IMR-90 (cell line): ENCODE measurements at regions not wholly inside any gene's neighbourhood (a gene's known extent, or its start where the extent isn't known, plus 50 kb on each side); places are given as distances from the start of the nearest gene placed in this dataset.

Experiments
- ATAC-seq: fragments of 200-7000 bp; cut with Tn5 transposase; 2 replicates; pipeline ENCODE4 v1.9.1; 2020; ENCODE audit warnings: low read depth, mild to moderate bottlenecking, moderate library complexity
- BruUV-seq: library from RNA; stranded (reverse); fragments of 400-500 nt; replicated peaks from 2 replicates; lab custom pipeline; 2021; lab: Mats Ljungman, UMichigan
- CTCF ChIA-PET: fragments of 300-600 bp; formaldehyde crosslinking; extraction: SDS; loops from one replicate; lab custom pipeline; 2021; ENCODE audit warnings: antibody characterized with exemption; lab: Yijun Ruan, JAX
- POLR2A ChIA-PET: fragments of 300-600 bp; sonication (Branson Sonifier 250); formaldehyde crosslinking; loops from one replicate; lab custom pipeline; 2022; ENCODE audit warnings: antibody characterized with exemption; ENCODE audit not compliant: unreplicated experiment; lab: Charles Lee
- DNase-seq: peaks from one replicate; pipeline ENCODE4 v3.0.0; 2013
- H2AFZ ChIP-seq: replicated peaks from 2 replicates; pipeline ENCODE3; 2013; ENCODE audit warnings: low read length, mild to moderate bottlenecking; ENCODE audit not compliant: poor library complexity
- H2AK5ac ChIP-seq: 2 replicates; pipeline ENCODE4 v1.6.1; 2013; ENCODE audit warnings: low read depth, low read length, inconsistent platforms
- H2AK9ac ChIP-seq: replicated peaks from 2 replicates; pipeline ENCODE3; 2013; ENCODE audit warnings: mild to moderate bottlenecking, low read depth, low read length, moderate library complexity; ENCODE audit not compliant: poor library complexity
- H2BK120ac ChIP-seq: 2 replicates; pipeline ENCODE4 v1.6.1; 2013; ENCODE audit warnings: low read depth, low read length, inconsistent platforms
- H2BK15ac ChIP-seq: 3 replicates; pipeline ENCODE4 v1.6.1; 2013; ENCODE audit warnings: low read depth, low read length, inconsistent platforms
- H2BK20ac ChIP-seq: 2 replicates; pipeline ENCODE4 v1.6.1; 2013; ENCODE audit warnings: low read depth, mild to moderate bottlenecking, inconsistent platforms, low read length, moderate library complexity
- H2BK5ac ChIP-seq: 2 replicates; pipeline ENCODE4 v1.6.1; 2013; ENCODE audit warnings: mild to moderate bottlenecking, low read depth, low read length, inconsistent platforms; ENCODE audit not compliant: poor library complexity, severe bottlenecking
- H3K14ac ChIP-seq: replicated peaks from 2 replicates; pipeline ENCODE4 v1.6.1; 2013; ENCODE audit warnings: low read depth, low read length, inconsistent platforms
- H3K18ac ChIP-seq: 2 replicates; pipeline ENCODE4 v1.6.1; 2013; ENCODE audit warnings: low read depth, low read length, control low read depth
- H3K23ac ChIP-seq: 2 replicates; pipeline ENCODE4 v1.6.1; 2013; ENCODE audit warnings: low read depth, low read length, inconsistent platforms
- H3K27ac ChIP-seq: 2 replicates; pipeline ENCODE4 v1.5.1; 2013; ENCODE audit warnings: mild to moderate bottlenecking, control low read depth, low read length; ENCODE audit not compliant: insufficient read depth
- H3K27me3 ChIP-seq: 2 replicates; pipeline ENCODE4 v1.6.1; 2013; ENCODE audit warnings: low read length; ENCODE audit not compliant: control insufficient read depth, insufficient read depth
- H3K36me3 ChIP-seq: 2 replicates; pipeline ENCODE4 v1.6.1; 2013; ENCODE audit warnings: low read length, mixed read lengths; ENCODE audit not compliant: control insufficient read depth, insufficient read depth
- H3K4ac ChIP-seq: 2 replicates; pipeline ENCODE4 v1.6.1; 2013; ENCODE audit warnings: low read depth, low read length, inconsistent platforms
- H3K4me1 ChIP-seq: 2 replicates; pipeline ENCODE4 v1.6.1; 2013; ENCODE audit warnings: low read length, mixed read lengths; ENCODE audit not compliant: control insufficient read depth, insufficient read depth
- H3K4me2 ChIP-seq: 2 replicates; pipeline ENCODE4 v1.6.1; 2013; ENCODE audit warnings: low read depth, mild to moderate bottlenecking, control low read depth, low read length, moderate library complexity
- H3K4me3 ChIP-seq: 2 replicates; pipeline ENCODE4 v1.5.1; 2013; ENCODE audit warnings: low read depth, mild to moderate bottlenecking, control low read depth, low read length, moderate library complexity; ENCODE audit not compliant: insufficient read depth
- H3K56ac ChIP-seq: 2 replicates; pipeline ENCODE4 v1.6.1; 2013; ENCODE audit warnings: low read length, inconsistent platforms; ENCODE audit not compliant: insufficient read depth; ENCODE audit errors: extremely low read depth
- H3K79me1 ChIP-seq, 2 experiments: 2 replicates each; pipeline ENCODE4 v1.6.1; 2013; ENCODE audit warnings: low read length in 2 of 2, inconsistent platforms in 1 of 2, low read depth in 1 of 2
- H3K9ac ChIP-seq: 2 replicates; pipeline ENCODE4 v1.6.1; 2013; ENCODE audit warnings: low read depth, low read length, control low read depth
- H3K9me1 ChIP-seq: 2 replicates; pipeline ENCODE4 v1.6.1; 2013; ENCODE audit warnings: low read length, inconsistent platforms; ENCODE audit not compliant: insufficient read depth
- H3K9me3 ChIP-seq: 2 replicates; pipeline ENCODE4 v1.6.1; 2013; ENCODE audit warnings: low read length; ENCODE audit not compliant: control insufficient read depth, insufficient read depth
- H4K20me1 ChIP-seq: 2 replicates; pipeline ENCODE4 v1.6.1; 2013; ENCODE audit warnings: low read length, inconsistent platforms; ENCODE audit not compliant: insufficient read depth
- H4K5ac ChIP-seq: 2 replicates; pipeline ENCODE4 v1.6.1; 2013; ENCODE audit warnings: mild to moderate bottlenecking, low read depth, low read length, control low read depth
- H4K8ac ChIP-seq, 2 experiments: 2 replicates each; pipeline ENCODE4 v1.6.1; 2013; ENCODE audit warnings: low read depth in 2 of 2, low read length in 2 of 2, control low read depth in 1 of 2, inconsistent platforms in 1 of 2
- H4K91ac ChIP-seq: 2 replicates; pipeline ENCODE4 v1.6.1; 2013; ENCODE audit warnings: low read depth, low read length, inconsistent platforms; ENCODE audit not compliant: insufficient read depth
- BHLHE40 ChIP-seq: fragments of 150-350 bp; IDR thresholded peaks from 2 replicates; pipeline ENCODE4 v1.6.1; 2016; ENCODE audit warnings: mild to moderate bottlenecking, low read depth, low read length
- CEBPB ChIP-seq: IDR thresholded peaks from 2 replicates; pipeline ENCODE4 v1.6.1; 2012; ENCODE audit warnings: low read depth, low read length, improper control_type of control experiment
- CHD1 ChIP-seq: IDR thresholded peaks from 2 replicates; pipeline ENCODE4 v1.6.1; 2012; ENCODE audit warnings: low read depth, low read length, improper control_type of control experiment
- CTCF ChIP-seq: conservative IDR thresholded peaks from 2 replicates; pipeline ENCODE4 v1.5.1; 2012; ENCODE audit warnings: mild to moderate bottlenecking, low read depth, low read length, improper control_type of control experiment
- ELK1 ChIP-seq: fragments of 150-350 bp; IDR thresholded peaks from 2 replicates; pipeline ENCODE4 v1.6.1; 2016; ENCODE audit warnings: low read depth, mild to moderate bottlenecking, low read length, moderate library complexity, borderline replicate concordance
- FOS ChIP-seq: fragments of 150-350 bp; IDR thresholded peaks from 2 replicates; pipeline ENCODE4 v1.6.1; 2016; ENCODE audit warnings: low read depth, low read length
- MAFK ChIP-seq: IDR thresholded peaks from 2 replicates; pipeline ENCODE4 v1.6.1; 2012; ENCODE audit warnings: low read depth, low read length, improper control_type of control experiment
- MAZ ChIP-seq: IDR thresholded peaks from 2 replicates; pipeline ENCODE4 v1.6.1; 2012; ENCODE audit warnings: low read depth, mild to moderate bottlenecking, low read length, improper control_type of control experiment, moderate library complexity, borderline replicate concordance
- MXI1 ChIP-seq: IDR thresholded peaks from 2 replicates; pipeline ENCODE4 v1.6.1; 2012; ENCODE audit warnings: low read depth, mild to moderate bottlenecking, low read length, moderate library complexity, borderline replicate concordance
- NFE2L2 ChIP-seq: fragments of 150-350 bp; IDR thresholded peaks from 2 replicates; pipeline ENCODE4 v1.6.1; 2016; ENCODE audit warnings: low read depth, mild to moderate bottlenecking, low read length
- POLR2A ChIP-seq: IDR thresholded peaks from 2 replicates; pipeline ENCODE4 v1.6.1; 2012; ENCODE audit warnings: mild to moderate bottlenecking, low read depth, low read length
- RAD21 ChIP-seq: IDR thresholded peaks from 2 replicates; pipeline ENCODE4 v1.6.1; 2012; ENCODE audit warnings: low read length, improper control_type of control experiment
- RCOR1 ChIP-seq: IDR thresholded peaks from 2 replicates; pipeline ENCODE4 v1.6.1; 2012; ENCODE audit warnings: mild to moderate bottlenecking, low read length, improper control_type of control experiment; ENCODE audit not compliant: insufficient replicate concordance
- RFX5 ChIP-seq: IDR thresholded peaks from 2 replicates; pipeline ENCODE4 v1.8.0; 2012; ENCODE audit warnings: low read depth, mild to moderate bottlenecking, low read length, moderate library complexity
- SMC3 ChIP-seq: fragments of 150-350 bp; IDR thresholded peaks from 2 replicates; pipeline ENCODE4 v1.6.1; 2016; ENCODE audit warnings: low read depth, mild to moderate bottlenecking, antibody characterized with exemption, low read length, moderate library complexity
- USF2 ChIP-seq: fragments of 150-350 bp; IDR thresholded peaks from 2 replicates; pipeline ENCODE4 v1.6.1; 2017; ENCODE audit warnings: mild to moderate bottlenecking, antibody characterized with exemption, low read length, low read depth
- WGBS, 2 experiments: methylation state at CpG; one replicate each; pipeline versions ENCODE4 v1.1.5 to v1.1.7; 2013; ENCODE audit warnings: missing lambda C conversion rate in 2 of 2; ENCODE audit not compliant: insufficient read length in 1 of 2; ENCODE audit errors: extremely low coverage in 2 of 2; 5-methylcytosine and 5-hydroxymethylcytosine counted together
- dilution Hi-C: fragments of 300-500 bp; cut with HindIII; formaldehyde crosslinking; loops from one replicate; pipeline ENCODE4 v1.14.3; 2018; ENCODE audit warnings: low sequenced_read_pairs; ENCODE audit not compliant: unreplicated experiment
- in situ Hi-C: fragments of 300-500 bp; cut with MboI; formaldehyde crosslinking; loops from 3 replicates; pipeline ENCODE4 v1.14.3; 2019; ENCODE audit warnings: low sequenced_read_pairs, inconsistent platforms, mixed read lengths
- intact Hi-C: fragments of 100-400 bp; cut with micrococcal nuclease; formaldehyde crosslinking; loops from 2 replicates; pipeline ENCODE4 v1.10.0; 2022

- Histone ChIP-seq H3K9me3 (peaks cover 4% of the 10 kb centered on the region; the same call in 1 of the 2 replicates), H3K23ac (no peak overlapping the region), H3K36me3 (no peaks in the 10 kb centered on the region), H3K27me3 (no peaks in the 10 kb centered on the region), H3K4me1 (no peaks in the 10 kb centered on the region), H3K9ac (no peak overlapping the region), H2BK5ac (no peak overlapping the region), H2AFZ (no peak overlapping the region), H3K4me2 (no peak overlapping the region), H3K56ac (no peak overlapping the region), H4K20me1 (no peaks in the 10 kb centered on the region), H4K8ac (no peak overlapping the region), H2AK5ac (no peak overlapping the region), H2BK15ac (no peak overlapping the region), H4K91ac (no peak overlapping the region), H2BK120ac (no peak overlapping the region), H2BK20ac (no peak overlapping the region), H3K18ac (no peak overlapping the region), H3K4ac (no peak overlapping the region), H3K4me3 (no peak overlapping the region), H3K14ac (no peak overlapping the region), H3K27ac (no peak overlapping the region), H3K9me1 (no peaks in the 10 kb centered on the region), H4K5ac (no peak overlapping the region), H3K79me1 (no peaks in the 10 kb centered on the region), H2AK9ac (no peak overlapping the region)
- POLR2A ChIA-PET: no interaction called here
- no peak for DNase-seq
- dilution Hi-C loops (no loop called here), intact Hi-C loops (no loop called here), in situ Hi-C loops (no loop called here)
- CTCF ChIA-PET: interaction anchor here (0.8 kb wide), 1 partner anchor 12 kb away, joined by 3 read pairs; no protein-coding TSS in a partner anchor
- no peak for ATAC-seq
- no TSS peak for BruUV-seq
- no CpG with 5 or more reads among the region's 2 CpGs for WGBS, 2 experiments
- TF ChIP-seq NFE2L2 (no peak), RAD21 (no peak), ELK1 (no peak), SMC3 (no peak), RCOR1 (no peak), MAFK (no peak), FOS (no peak), CTCF (no peak), BHLHE40 (no peak), POLR2A (no peak), USF2 (no peak), MAZ (no peak), MXI1 (no peak), CHD1 (no peak), CEBPB (no peak), RFX5 (no peak)
Measured at GRCh38 chr1:219020386-219020785, 153.3 kb upstream of the LYPLAL1 start.
